Dendritic cell treated with granulocyte-macrophage colony-stimulating factor and Interleukin-4, amounts not matched to agents 40 ng/mL and 50 ng/mL, for 4 days (primary cell): ENCODE measurements at regions not wholly inside any gene's neighbourhood (a gene's known extent, or its start where the extent isn't known, plus 50 kb on each side); places are given as distances from the start of the nearest gene placed in this dataset.

ENCODE experiments used
- H3K27ac Mint-ChIP-seq: one replicate; pipeline ENCODE4 v1.8.0; 2022; ENCODE audit warnings: mild to moderate bottlenecking, mixed read lengths
- H3K27me3 Mint-ChIP-seq: one replicate; pipeline ENCODE4 v1.8.0; 2022; ENCODE audit warnings: mild to moderate bottlenecking, mixed read lengths
- H3K36me3 Mint-ChIP-seq: one replicate; pipeline ENCODE4 v1.8.0; 2022; ENCODE audit warnings: low read depth, mixed read lengths
- H3K4me1 Mint-ChIP-seq: one replicate; pipeline ENCODE4 v1.8.0; 2022; ENCODE audit warnings: low read depth, mixed read lengths
- H3K4me3 Mint-ChIP-seq: one replicate; pipeline ENCODE4 v1.8.0; 2022; ENCODE audit warnings: mild to moderate bottlenecking, moderate library complexity, mixed read lengths
- H3K9me3 Mint-ChIP-seq: one replicate; pipeline ENCODE4 v1.8.0; 2022; ENCODE audit warnings: mixed read lengths
- intact Hi-C: fragments of 100-400 bp; cut with micrococcal nuclease; formaldehyde crosslinking; loops from one replicate; pipeline ENCODE4 v1.15.0; 2022

- Mint-ChIP-seq H3K27me3 (peaks cover 11% of the 10 kb centered on the region), H3K4me3 (no peak overlapping the region), H3K4me1 (peaks cover 7% of the 10 kb centered on the region), H3K9me3 (no peaks in the 10 kb centered on the region), H3K36me3 (no peaks in the 10 kb centered on the region), H3K27ac (no peak overlapping the region)
- intact Hi-C loops = loop anchor here (5.0 to 10.0 kb wide), 3 partner anchors 58 to 453 kb away; no protein-coding TSS in a partner anchor
Measured at GRCh38 chr9:27784847-27785713, 211.8 kb upstream of the C9orf72 start.

GRCh38 chr9:27785714-27786100, 212.4 kb upstream of the C9orf72 start:
- no peaks in the 10 kb centered on the region for H3K36me3 Mint-ChIP-seq
- no peak overlapping the region for H3K27ac Mint-ChIP-seq
- H3K27me3 Mint-ChIP-seq = peaks cover 11% of the 10 kb centered on the region
- no peak overlapping the region for H3K4me3 Mint-ChIP-seq
- intact Hi-C loops = loop anchor here (5.0 to 10.0 kb wide), 3 partner anchors 58 to 453 kb away; no protein-coding TSS in a partner anchor
- peaks cover 7% of the 10 kb centered on the region for H3K4me1 Mint-ChIP-seq
- H3K9me3 Mint-ChIP-seq = no peaks in the 10 kb centered on the region

- Mint-ChIP-seq H3K27me3 (peaks cover 4% of the 10 kb centered on the region), H3K27ac (no peak overlapping the region), H3K4me1 (peaks cover 7% of the 10 kb centered on the region), H3K9me3 (no peaks in the 10 kb centered on the region), H3K4me3 (no peak overlapping the region), H3K36me3 (no peaks in the 10 kb centered on the region)
- intact Hi-C loops = loop anchor here (5.0 to 10.0 kb wide), 3 partner anchors 61 to 456 kb away; no protein-coding TSS in a partner anchor
Measured at GRCh38 chr9:27787891-27788290, 214.6 kb upstream of the C9orf72 start.

- H3K36me3 Mint-ChIP-seq = no peaks in the 10 kb centered on the region
- intact Hi-C loops = no loop called here
Measured at GRCh38 chr9:27791311-27791710, 218.0 kb upstream of the C9orf72 start.

GRCh38 chr9:27792971-27793689, 219.8 kb upstream of the C9orf72 start:
- no peak overlapping the region for H3K4me3 Mint-ChIP-seq
- no peaks in the 10 kb centered on the region for H3K36me3 Mint-ChIP-seq
- H3K9me3 Mint-ChIP-seq = no peaks in the 10 kb centered on the region
- peaks cover 6% of the 10 kb centered on the region for H3K27me3 Mint-ChIP-seq
- intact Hi-C loops = no loop called here
- peaks cover 4% of the 10 kb centered on the region for H3K4me1 Mint-ChIP-seq
- H3K27ac Mint-ChIP-seq = no peak overlapping the region

More at GRCh38 chr9:27791311-27791710, 218.0 kb upstream of the C9orf72 start:
- Mint-ChIP-seq H3K27me3 (peaks cover 5% of the 10 kb centered on the region), H3K9me3 (no peaks in the 10 kb centered on the region), H3K4me3 (no peak overlapping the region), H3K4me1 (peaks cover 7% of the 10 kb centered on the region), H3K27ac (no peak overlapping the region)

GRCh38 chr9:27799326-27799725, 226.0 kb upstream of the C9orf72 start:
- H3K4me1 Mint-ChIP-seq = no peaks in the 10 kb centered on the region
- no peak overlapping the region for H3K27ac Mint-ChIP-seq
- H3K27me3 Mint-ChIP-seq = peaks cover 6% of the 10 kb centered on the region
- intact Hi-C loops = no loop called here
- no peak overlapping the region for H3K4me3 Mint-ChIP-seq
- H3K36me3 Mint-ChIP-seq = no peaks in the 10 kb centered on the region
- H3K9me3 Mint-ChIP-seq = no peaks in the 10 kb centered on the region

- H3K9me3 Mint-ChIP-seq = no peaks in the 10 kb centered on the region
- no peaks in the 10 kb centered on the region for H3K36me3 Mint-ChIP-seq
- peaks cover 6% of the 10 kb centered on the region for H3K27me3 Mint-ChIP-seq
- no peak overlapping the region for H3K27ac Mint-ChIP-seq
- no peak overlapping the region for H3K4me3 Mint-ChIP-seq
- intact Hi-C loops = no loop called here
- H3K4me1 Mint-ChIP-seq = no peaks in the 10 kb centered on the region
Measured at GRCh38 chr9:27800159-27800558, 226.9 kb upstream of the C9orf72 start.

- Mint-ChIP-seq H3K9me3 (no peaks in the 10 kb centered on the region), H3K36me3 (no peaks in the 10 kb centered on the region), H3K4me3 (no peak overlapping the region), H3K27me3 (peaks cover 6% of the 10 kb centered on the region), H3K4me1 (no peaks in the 10 kb centered on the region), H3K27ac (no peak overlapping the region)
- intact Hi-C loops = no loop called here
Measured at GRCh38 chr9:27800692-27801370, 227.6 kb upstream of the C9orf72 start.

GRCh38 chr9:27801545-27801944, 228.3 kb upstream of the C9orf72 start:
- H3K4me3 Mint-ChIP-seq = no peak overlapping the region
- no peaks in the 10 kb centered on the region for H3K9me3 Mint-ChIP-seq
- peaks cover 6% of the 10 kb centered on the region for H3K27me3 Mint-ChIP-seq
- no peaks in the 10 kb centered on the region for H3K4me1 Mint-ChIP-seq
- no peak overlapping the region for H3K27ac Mint-ChIP-seq
- H3K36me3 Mint-ChIP-seq = no peaks in the 10 kb centered on the region
- intact Hi-C loops = no loop called here

GRCh38 chr9:27802418-27802817, 229.1 kb upstream of the C9orf72 start:
- Mint-ChIP-seq H3K36me3 (no peaks in the 10 kb centered on the region), H3K4me3 (no peak overlapping the region), H3K27me3 (peaks cover 4% of the 10 kb centered on the region), H3K9me3 (no peaks in the 10 kb centered on the region), H3K4me1 (no peaks in the 10 kb centered on the region), H3K27ac (no peak overlapping the region)
- intact Hi-C loops = no loop called here

- H3K4me3 Mint-ChIP-seq = no peak overlapping the region
- H3K4me1 Mint-ChIP-seq = no peaks in the 10 kb centered on the region
- no peak overlapping the region for H3K27ac Mint-ChIP-seq
- intact Hi-C loops = no loop called here
- no peaks in the 10 kb centered on the region for H3K9me3 Mint-ChIP-seq
- no peaks in the 10 kb centered on the region for H3K36me3 Mint-ChIP-seq
- H3K27me3 Mint-ChIP-seq = no peaks in the 10 kb centered on the region
Measured at GRCh38 chr9:27808864-27809263, 235.6 kb upstream of the C9orf72 start.

GRCh38 chr9:27817747-27818146, 244.5 kb upstream of the C9orf72 start:
- Mint-ChIP-seq H3K36me3 (no peaks in the 10 kb centered on the region), H3K27me3 (peaks cover 3% of the 10 kb centered on the region), H3K4me3 (no peak overlapping the region), H3K9me3 (no peaks in the 10 kb centered on the region), H3K27ac (no peak overlapping the region), H3K4me1 (no peaks in the 10 kb centered on the region)
- intact Hi-C loops = no loop called here

GRCh38 chr9:27818348-27818747, 245.1 kb upstream of the C9orf72 start:
- H3K36me3 Mint-ChIP-seq = no peaks in the 10 kb centered on the region
- intact Hi-C loops = no loop called here
- H3K9me3 Mint-ChIP-seq = no peaks in the 10 kb centered on the region
- H3K27ac Mint-ChIP-seq = no peak overlapping the region
- H3K4me1 Mint-ChIP-seq = no peaks in the 10 kb centered on the region
- H3K27me3 Mint-ChIP-seq = peaks cover 3% of the 10 kb centered on the region
- no peak overlapping the region for H3K4me3 Mint-ChIP-seq

GRCh38 chr9:27828908-27829307, 255.6 kb upstream of the C9orf72 start:
- Mint-ChIP-seq H3K27me3 (no peaks in the 10 kb centered on the region), H3K36me3 (no peaks in the 10 kb centered on the region), H3K4me1 (no peaks in the 10 kb centered on the region)

More at GRCh38 chr9:27828908-27829307, 255.6 kb upstream of the C9orf72 start:
- H3K4me3 Mint-ChIP-seq = no peak overlapping the region
- no peak overlapping the region for H3K27ac Mint-ChIP-seq
- H3K9me3 Mint-ChIP-seq = no peaks in the 10 kb centered on the region
- intact Hi-C loops = no loop called here
